NCI-H526 treated with DMSO at 0.1 percent for 48 hours (cell line): ENCODE measurements at regions not wholly inside any gene's neighbourhood (a gene's known extent, or its start where the extent isn't known, plus 50 kb on each side); places are given as distances from the start of the nearest gene placed in this dataset.

Source experiments
- DNase-seq: peaks from one replicate; lab custom pipeline; 2025; lab: John Stamatoyannopoulos, UW

DNA sequence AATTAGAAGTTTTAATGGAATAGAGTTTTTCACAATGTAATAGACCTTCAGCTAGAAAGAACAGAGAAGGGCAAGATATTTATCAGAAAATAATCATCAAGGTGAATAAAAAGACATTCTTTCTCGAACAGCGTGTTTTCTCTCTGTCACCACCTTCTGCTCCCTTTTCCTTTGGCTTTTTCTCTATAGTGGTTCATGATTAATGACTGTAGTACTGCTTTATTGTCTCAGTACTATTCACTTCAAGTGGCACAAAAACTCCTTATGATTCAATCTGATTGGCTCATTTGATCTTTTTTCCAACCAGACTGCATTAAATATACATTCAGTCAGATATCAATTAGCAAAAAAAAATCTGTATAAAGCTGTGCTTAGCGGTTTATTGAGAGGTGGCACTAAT lies 516.0 kb downstream of the OTOL1 start:
- no peak for DNase-seq

DNA sequence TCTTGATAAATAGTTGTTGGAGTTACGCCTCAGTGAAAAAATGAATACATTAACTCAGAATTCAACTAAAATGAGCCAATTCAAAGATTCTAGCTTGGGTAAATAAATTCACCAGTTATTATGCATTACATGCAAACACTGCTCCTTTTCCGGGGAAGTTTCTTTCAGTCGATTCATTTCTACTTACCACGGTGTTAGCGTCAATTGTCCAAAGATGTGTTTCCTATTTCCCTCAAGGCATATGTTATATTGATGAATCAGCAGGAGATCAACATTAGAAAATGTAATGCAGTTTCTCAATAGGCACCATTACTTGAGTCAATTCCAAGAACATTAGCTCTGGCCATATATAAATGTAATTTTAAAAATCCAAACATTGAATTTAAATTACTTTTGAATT lies 517.7 kb downstream of the OTOL1 start:
- no peak for DNase-seq

DNA sequence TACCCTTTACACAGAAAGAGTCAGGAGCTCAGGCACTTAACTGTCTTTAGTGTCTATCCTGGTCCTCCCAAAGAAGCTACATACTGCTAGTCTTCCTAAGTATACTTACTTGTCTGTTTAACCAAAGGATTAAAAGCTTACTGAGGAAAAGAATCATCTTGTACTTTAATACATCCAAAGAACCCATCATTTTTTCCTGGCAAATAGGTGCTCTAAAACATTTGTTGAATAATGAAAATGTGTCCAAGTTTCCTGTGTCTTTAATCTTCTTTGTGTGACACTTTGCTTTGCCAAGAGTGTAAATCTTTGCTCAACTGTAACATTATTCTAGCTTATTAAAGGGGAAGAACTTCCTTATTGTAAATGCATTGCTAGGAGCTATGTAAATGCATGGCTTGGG lies 519.2 kb downstream of the OTOL1 start:
- DNase-seq = no peak

DNA sequence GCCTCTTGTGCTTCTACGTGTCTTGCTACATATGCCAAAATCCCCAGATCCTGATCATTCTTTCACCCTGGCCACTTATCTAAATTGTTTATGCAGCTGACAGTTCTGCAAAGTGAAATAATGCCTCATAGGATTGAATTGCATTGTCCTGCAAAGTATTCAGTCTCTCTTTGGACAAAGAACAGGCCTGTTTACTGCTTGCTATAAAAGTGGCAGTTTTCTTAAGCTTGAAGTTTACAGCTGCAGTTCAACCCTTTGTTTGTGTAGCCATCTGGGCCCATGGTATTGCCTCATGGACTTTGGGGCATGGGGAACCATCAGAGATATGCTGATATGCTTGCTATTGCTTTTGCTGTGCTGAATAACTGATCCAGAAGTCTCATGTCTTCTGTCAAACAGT lies 523.2 kb downstream of the OTOL1 start:
- DNase-seq = no peak

DNA sequence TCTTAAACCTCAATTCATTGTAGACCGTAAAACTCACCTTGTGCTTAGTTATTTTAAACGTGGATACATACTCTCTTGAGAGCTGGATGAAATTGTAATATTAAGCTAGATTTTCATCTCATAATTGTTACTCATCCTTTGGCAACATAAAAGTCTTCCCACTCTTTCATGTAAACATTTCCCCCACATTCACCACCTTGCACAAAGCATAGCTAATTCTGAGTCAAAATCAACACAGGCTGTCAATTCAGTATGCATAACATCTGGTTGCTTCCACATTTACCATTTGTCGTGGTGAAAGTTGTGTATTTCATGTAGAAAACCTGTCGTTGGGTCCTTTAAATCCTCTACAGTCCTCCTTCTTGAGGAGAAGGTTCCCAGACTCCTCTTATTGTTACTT lies 524.6 kb downstream of the OTOL1 start:
- DNase-seq = no peak

DNA sequence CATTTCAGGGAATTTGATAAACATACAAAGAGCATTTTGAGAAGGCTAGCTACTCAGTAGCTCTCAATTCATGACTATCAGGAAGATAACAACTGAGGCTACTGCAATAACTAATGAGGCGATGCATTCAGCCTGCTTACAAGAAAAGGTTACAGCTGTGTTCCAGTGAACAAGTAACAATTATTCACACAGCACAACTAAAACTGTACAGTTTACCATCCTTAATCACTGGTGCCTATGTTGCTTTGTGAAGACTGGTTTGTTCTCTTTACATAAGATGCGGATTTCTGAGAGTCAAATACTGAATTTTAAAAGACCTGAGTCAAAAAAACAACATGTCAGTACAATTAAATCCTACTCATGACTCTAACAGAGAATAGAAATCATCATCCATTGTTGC lies 526.3 kb downstream of the OTOL1 start:
- DNase-seq = no peak

DNA sequence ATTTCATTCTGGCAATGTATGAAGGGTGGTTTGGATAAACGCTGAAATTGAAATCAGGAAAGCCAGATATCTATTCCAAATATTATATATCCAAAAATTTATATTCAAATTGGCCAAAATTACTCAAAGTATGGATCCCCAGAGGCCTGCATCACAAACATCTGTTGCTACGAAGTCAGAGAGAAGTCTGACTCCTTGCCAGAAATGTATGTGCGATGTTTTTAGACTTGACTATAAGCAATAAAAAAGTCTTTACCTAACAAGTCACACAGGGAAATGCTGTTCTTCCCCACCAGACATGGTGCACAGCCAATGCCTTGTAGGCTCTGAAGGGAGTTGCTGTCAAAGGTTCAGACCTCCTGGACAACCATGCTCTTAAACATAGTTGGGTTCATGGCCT lies 533.1 kb downstream of the OTOL1 start:
- DNase-seq = no peak

DNA sequence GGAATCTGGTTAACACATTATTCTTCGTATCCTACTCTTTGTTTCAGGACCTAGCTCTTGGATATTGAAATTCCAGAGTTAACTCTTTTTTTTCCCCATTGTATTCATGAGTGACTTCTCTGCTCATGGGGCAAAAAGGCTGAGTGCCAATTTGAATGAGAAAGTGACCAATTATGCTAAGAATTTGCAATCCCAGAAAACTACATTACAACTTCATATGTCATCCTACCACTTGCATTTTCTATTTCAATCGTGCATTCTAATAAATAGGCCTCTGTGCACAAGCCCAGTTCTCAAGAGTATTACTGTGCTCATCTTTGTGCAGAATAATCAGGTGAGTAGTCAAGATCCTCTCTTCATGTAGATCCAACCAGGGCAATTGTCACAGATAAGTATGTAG lies 537.8 kb downstream of the OTOL1 start:
- no peak for DNase-seq

DNA sequence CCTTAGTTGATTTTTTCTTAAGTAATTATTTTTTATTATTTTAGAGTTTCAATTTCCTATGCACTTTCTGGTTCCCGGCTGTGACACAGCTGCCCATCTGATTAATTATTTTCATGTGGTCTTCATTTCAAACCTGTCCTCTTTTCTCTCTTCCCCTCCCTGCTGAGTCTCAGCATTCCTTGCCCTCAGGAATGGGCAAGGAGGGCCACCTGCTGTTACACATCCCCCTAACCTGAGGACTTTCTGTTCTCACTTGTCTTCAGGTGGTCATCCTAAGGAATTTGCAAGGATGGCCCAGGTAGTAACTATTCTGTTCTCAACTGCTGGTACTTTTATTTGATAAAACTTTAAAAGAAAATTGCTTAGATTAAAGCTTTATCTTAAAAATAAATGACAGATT lies 545.0 kb downstream of the OTOL1 start:
- DNase-seq = no peak

DNA sequence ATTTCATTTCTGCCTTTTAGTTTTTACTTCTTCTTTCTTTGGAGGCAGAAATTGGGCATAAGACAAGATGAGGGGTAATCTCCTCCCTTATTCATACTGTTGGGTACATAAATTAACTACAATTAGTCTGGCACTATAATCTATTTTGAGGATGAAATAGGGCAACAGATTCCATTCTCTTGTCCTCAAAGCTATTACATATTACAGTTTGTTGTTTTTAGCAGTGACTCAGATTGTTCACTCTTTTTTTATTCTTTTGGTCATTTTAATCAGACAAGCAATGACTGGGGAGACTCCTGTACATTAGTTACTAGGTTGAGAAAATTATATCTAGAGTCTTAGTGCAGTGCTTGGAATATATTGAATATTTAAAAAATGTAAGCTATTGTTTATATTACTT lies 556.0 kb downstream of the OTOL1 start:
- DNase-seq = no peak

DNA sequence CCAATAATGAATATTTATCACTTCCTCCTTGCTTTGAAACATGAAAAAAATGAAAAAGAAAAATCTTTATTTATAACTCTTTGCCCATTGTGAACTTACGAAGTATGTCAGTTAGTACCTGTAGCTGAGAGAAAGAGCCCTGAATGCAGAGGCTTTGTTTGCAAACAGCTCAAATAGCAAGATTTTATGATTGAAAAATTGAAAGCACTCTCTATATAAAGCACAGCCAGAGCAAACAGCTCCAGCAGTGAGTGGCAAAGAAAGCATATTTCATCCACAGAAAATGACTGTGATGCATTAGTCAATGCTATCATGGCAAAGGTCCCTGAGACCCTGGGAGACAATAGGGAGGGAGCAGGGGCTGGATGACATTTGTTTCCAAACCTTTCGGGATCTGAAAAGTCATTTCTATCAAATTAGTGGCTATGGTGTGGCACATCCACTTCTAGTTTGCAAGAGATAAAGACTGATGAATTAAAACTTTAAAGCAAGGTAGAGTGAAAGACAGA lies 576.1 kb downstream of the OTOL1 start:
- DNase-seq = no peak

DNA sequence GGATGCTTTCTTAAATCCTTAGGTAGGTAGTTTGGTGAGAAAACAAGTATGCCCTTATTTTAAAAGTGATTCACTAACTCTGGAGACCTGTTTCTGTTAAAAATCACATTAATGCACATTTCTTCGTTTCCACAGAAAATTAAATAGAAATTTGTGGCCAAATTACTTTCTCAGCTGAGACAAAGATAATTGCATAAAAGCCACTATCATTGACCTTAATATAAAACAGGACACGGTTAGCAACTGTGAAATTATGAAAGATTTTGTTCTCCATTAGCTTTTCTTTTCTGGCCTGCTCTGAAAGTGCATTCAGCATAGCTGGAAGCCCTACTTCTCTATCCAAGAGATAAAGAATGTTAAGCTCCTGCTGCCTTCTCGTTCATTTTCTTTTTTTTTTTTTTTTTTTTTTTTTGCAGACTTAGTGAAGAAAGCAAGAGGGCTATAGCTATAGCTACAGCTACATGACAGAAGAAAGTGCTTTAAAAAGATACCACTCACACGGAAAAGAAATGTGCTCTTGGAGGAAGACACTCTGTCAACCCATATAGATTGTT lies 576.9 kb downstream of the OTOL1 start:
- DNase-seq = no peak

DNA sequence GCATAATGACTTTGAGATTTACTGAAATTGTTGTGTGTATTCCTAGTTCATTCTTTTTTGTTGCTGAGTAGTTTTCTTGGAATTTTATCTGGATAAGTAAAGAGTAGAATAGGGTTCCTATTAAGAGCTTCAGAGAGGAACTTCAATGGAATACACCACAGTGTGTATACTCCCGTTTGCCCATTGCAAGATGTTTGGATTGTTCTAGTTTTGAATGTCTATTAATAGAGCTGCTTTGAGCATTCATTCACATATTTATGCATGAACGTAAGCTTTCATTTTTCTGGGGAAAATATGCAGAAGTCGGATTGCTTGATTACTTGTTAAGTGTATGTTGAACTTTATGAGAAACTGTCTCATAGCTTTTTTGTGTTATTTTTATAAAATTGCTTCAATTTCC lies 580.5 kb downstream of the OTOL1 start:
- DNase-seq = no peak

DNA sequence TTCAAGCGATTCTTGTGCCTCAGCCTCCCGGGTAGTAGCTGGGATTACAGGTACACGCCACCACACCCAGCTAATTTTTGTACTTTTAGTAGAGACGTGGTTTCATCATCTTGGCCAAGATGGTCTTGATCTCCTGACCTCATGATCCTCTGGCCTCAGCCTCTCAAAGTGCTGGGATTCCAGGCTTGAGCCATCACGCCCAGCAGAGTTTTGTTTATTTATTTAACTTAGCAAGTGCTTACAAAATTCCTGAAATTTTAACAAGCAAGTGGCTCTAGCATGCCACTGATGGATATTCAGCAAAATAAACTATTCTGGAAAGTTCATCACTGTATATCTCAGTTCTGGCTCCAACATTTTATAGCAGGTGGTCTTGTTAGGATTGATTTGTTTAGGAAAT lies 585.9 kb downstream of the OTOL1 start:
- no peak for DNase-seq

DNA sequence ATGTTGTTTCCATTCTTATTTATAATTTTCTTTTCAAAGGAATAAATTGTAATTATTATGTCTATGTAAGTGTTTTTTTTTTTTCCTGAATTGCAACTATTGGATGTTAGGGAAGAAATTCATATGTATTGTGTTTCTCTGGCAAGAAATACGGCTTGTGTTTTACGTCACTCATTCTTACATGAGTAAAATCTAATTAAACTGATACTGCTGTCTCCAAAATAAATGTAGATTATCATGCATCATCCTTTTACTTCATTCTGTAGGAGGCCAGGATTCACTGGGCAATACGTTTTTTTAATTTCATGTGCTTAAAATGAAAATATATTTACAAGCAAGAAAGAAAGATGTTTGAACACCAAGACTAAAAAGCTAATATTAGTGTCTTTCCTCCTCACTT lies 590.8 kb downstream of the OTOL1 start:
- no peak for DNase-seq

DNA sequence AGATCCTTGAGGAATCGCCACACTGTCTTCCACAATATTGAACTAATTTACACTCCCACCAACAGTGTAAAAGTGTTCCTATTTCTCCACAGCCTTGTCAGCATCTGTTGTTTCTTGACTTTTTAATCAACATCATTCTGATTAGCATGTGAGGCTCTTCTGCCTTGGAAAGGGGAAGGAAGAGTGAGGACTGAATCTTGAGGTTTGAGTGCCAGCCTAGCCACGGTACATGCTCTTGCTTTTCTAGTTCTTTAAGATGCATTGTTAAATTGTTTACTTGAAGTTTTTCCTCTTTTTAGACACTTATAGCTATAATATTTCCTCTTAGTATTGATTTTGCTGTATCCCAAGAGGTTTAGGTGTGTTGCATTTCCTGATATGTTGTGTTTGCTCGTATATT lies 596.1 kb downstream of the OTOL1 start:
- DNase-seq = no peak

DNA sequence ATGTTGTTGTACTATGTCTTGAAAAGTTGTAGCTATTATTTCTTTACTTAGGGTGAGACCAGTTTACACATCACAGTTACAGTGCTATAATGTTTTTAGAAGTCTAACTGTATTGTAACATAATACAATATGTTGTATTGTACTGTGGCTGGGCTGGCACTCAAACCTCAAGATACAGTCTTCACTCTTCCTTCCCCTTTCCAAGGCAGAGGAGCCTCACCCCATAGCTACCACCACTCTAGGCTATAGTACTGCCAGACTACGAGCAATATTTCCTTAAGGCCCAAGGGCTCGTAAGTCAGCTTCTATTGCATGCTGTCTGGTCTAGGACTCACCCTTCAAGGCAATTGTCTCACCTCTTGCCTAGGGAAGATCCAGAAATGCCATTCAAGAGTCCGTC lies 597.7 kb downstream of the OTOL1 start:
- no peak for DNase-seq

DNA sequence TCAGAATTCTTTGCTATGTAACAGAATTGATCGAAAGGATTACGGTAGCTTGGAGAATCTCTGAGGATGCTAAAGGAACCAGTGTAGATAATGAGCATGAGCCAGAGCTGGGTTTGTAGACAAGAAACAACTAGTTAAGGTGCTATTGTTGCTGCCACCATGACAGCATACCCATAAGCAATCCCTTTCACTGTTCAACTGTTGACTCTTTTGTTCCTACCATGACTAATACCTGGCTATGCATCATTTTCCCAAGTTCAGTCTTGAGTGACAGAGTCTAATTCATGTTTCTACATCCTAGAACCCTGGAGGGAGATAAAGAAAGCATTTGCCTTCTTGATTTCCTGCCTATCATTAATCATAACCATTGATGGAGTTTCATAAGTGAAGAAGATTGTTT lies 600.3 kb downstream of the OTOL1 start:
- no peak for DNase-seq

DNA sequence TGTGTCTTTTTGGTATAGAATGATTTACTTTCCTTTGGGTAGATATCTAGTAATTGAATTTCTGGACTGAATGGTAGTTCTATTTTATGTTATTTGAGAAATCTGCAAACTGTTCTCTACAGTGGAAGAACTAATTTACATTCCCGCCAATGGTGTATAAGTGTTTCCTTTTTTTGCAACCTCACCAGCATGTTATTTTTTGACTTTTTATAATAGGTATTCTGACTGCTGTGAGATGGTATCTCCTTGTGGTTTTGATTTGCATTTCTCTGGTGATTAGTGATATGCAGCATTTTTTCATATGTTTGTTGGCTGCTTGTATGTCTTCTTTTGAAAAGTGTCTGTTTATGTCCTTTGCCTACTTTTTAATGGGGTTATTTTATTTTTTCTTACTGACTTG lies 607.2 kb downstream of the OTOL1 start:
- no peak for DNase-seq

DNA sequence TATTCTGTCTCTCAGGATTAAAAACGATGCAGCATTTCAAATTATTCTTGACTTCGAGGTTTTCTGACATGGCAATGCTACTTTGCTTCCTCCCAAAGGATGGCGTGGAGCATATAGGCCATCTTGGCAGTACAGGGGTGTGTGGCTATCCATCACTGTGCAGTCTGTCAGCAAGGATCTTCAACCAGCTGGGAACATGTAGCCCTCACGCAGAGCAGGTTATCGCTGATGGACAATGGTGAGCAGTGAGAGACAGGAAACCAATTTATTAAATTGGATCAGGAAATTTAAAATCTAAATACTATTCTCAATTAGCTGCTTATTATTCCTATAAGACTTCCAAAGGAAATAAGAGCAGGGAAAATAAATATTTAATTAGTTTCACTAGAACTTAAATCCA lies 615.3 kb downstream of the OTOL1 start:
- no peak for DNase-seq

DNA sequence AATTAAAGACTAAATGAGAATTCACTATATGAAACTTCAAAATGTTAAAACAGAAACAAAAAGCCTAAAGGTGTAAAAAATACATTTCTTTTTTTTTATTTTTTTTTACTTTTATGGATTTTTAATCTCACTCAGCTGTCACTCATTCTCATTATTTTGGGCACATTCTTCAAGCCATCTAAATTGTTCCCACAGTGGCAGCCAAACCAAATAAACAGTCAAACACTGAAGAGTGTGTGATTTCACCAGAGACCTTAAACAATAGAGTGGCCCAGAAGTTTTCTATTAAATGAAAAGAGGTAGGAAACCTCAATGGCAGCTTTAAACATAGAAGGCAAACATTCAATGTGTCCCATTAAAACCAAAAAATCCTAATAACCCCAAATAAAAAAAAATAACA lies 616.1 kb downstream of the OTOL1 start:
- DNase-seq = no peak

DNA sequence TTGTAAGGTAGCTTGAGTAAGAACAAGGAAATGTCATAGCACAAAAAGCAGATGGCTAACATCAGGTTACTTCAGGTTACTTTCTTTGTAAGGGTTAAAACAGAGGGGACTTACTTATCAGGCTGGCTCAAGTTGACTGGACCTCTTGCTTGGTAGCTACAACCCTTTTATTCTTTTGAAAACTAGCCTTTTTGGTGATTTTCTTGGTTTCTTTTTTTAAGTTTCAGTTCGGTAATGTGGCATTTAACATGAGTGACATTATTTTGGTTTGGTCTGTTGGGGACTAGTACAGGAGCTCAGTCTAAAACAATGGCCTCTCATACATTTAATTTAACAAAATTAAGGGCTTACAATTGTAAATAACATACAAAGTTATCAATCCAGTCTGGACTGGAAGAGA lies 621.4 kb downstream of the OTOL1 start:
- no peak for DNase-seq

DNA sequence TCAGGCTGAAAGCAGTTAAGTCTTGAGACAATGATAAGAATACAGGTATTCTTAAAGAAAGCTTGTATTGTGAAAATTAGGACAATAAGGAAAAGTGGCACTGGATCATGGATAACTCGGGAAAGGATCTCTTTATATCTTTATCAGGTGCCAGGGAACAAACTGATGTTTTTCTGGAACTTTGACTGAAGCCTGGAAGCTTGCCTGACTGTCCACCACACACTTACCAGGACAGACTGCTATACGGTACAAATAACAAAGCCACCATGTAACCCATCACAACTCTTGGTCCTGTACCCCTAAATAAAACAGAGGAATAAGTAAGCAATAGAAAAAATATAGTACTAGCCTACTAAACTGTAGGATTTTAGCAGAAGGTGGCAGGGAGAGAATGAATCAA lies 623.0 kb downstream of the OTOL1 start:
- no peak for DNase-seq

DNA sequence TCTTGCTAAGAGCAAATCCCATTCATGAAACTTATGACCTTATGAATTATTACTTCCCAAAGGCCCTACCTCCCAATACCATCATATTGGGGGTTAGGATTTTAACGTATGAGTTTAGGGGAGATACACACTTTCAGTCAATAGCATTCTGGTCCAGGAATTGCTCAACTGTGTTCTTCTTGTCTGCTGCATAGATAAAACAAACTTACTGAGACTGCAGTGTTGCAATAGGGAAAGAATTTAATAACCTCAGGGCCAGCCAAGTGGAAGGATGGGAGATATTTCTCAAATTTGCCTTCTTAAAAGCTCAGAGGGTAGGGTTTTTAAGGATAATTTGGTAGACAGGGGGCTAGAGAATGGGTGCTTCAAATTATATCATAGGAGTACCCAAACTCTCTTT lies 625.8 kb downstream of the OTOL1 start:
- no peak for DNase-seq

DNA sequence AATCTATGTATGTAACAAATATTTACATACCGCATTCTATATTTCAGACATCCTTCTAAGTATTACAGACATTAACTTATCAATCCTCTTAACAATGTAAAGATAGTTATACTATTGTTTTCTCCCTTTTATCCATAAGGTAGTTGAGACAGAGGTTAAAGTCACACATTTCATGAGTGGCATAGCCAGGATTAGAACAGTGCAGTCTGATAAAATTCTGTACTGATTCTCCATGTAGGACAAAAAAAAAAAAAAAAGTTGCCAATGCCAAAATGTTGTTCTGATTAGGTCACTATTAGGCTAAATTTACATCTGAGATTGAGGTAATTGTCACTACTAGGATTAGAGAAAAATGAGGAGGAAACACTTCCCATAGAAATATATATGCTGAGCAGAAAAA lies 629.2 kb downstream of the OTOL1 start:
- DNase-seq = no peak
